PC-3 (cell line): ENCODE measurements at regions not wholly inside any gene's neighbourhood (a gene's known extent, or its start where the extent isn't known, plus 50 kb on each side); places are given as distances from the start of the nearest gene placed in this dataset.

ENCODE experiments used
- ATAC-seq: fragments of 200-7000 bp; cut with Tn5 transposase; 2 replicates; pipeline ENCODE4 v1.9.1; 2020; ENCODE audit warnings: mild to moderate bottlenecking, moderate library complexity
- BruUV-seq: library from RNA; stranded (reverse); fragments of 400-500 nt; replicated peaks from 2 replicates; lab custom pipeline; 2021; lab: Mats Ljungman, UMichigan
- CTCF ChIA-PET: fragments of 300-600 bp; sonication (Branson Sonifier 250); formaldehyde crosslinking; loops from one replicate; lab custom pipeline; 2022; ENCODE audit warnings: antibody characterized with exemption; lab: Charles Lee
- POLR2A ChIA-PET: fragments of 300-600 bp; sonication (Branson Sonifier 250); formaldehyde crosslinking; loops from one replicate; lab custom pipeline; 2022; ENCODE audit warnings: antibody characterized with exemption; ENCODE audit not compliant: unreplicated experiment; lab: Charles Lee
- DNase-seq: peaks from one replicate; pipeline ENCODE4 v3.0.0-alpha.2; 2015
- H2AFZ ChIP-seq: fragments of 300-600 bp; sonication (generic); 2 replicates; pipeline ENCODE4 v1.6.0; 2016; ENCODE audit warnings: antibody characterized with exemption, low read length
- H3F3A ChIP-seq: fragments of 300-600 bp; sonication (generic); one replicate; pipeline ENCODE4 v1.6.0; 2017; ENCODE audit warnings: antibody characterized with exemption, low read length, control low read depth, mild to moderate bottlenecking; ENCODE audit not compliant: unreplicated experiment
- H3K27ac ChIP-seq: fragments of 300-600 bp; sonication (generic); 2 replicates; pipeline ENCODE4 v1.5.1; 2016; ENCODE audit warnings: mild to moderate bottlenecking, low read length
- H3K27me3 ChIP-seq: fragments of 300-600 bp; sonication (generic); 2 replicates; pipeline ENCODE4 v1.6.1; 2016; ENCODE audit warnings: low read length, mixed read lengths
- H3K36me3 ChIP-seq: fragments of 300-600 bp; sonication (generic); 2 replicates; pipeline ENCODE4 v1.6.1; 2016; ENCODE audit warnings: low read depth, mixed run types, low read length, mixed read lengths
- H3K4me1 ChIP-seq: fragments of 300-600 bp; sonication (generic); 2 replicates; pipeline ENCODE4 v1.5.1; 2016; ENCODE audit warnings: low read length; ENCODE audit not compliant: insufficient read depth
- H3K4me2 ChIP-seq: fragments of 300-600 bp; sonication (generic); 2 replicates; pipeline ENCODE4 v1.6.0; 2016; ENCODE audit warnings: low read length
- H3K4me3 ChIP-seq: fragments of 300-600 bp; sonication (generic); 2 replicates; pipeline ENCODE4 v1.5.1; 2016; ENCODE audit warnings: mild to moderate bottlenecking, low read length, mixed read lengths
- H3K79me2 ChIP-seq: fragments of 300-600 bp; sonication (generic); 2 replicates; pipeline ENCODE4 v1.6.1; 2017; ENCODE audit warnings: low read length, mixed read lengths
- H3K9ac ChIP-seq: fragments of 300-600 bp; sonication (generic); 2 replicates; pipeline ENCODE4 v1.6.0; 2016; ENCODE audit warnings: mild to moderate bottlenecking, low read length
- H3K9me2 ChIP-seq: fragments of 300-600 bp; sonication (generic); replicated peaks from 2 replicates; pipeline ENCODE4 v1.6.1; 2016; ENCODE audit warnings: mixed run types, low read length, mixed read lengths
- H3K9me3 ChIP-seq: fragments of 300-600 bp; sonication (generic); 2 replicates; pipeline ENCODE4 v1.6.1; 2016; ENCODE audit warnings: low read length, mixed read lengths
- H4K20me1 ChIP-seq: fragments of 300-600 bp; sonication (generic); 2 replicates; pipeline ENCODE4 v1.6.1; 2016; ENCODE audit warnings: low read length, mixed read lengths
- CTCF ChIP-seq: fragments of 300-600 bp; sonication (generic); conservative IDR thresholded peaks from 2 replicates; pipeline ENCODE4 v1.5.1; 2017; ENCODE audit warnings: antibody characterized with exemption, low read depth, mild to moderate bottlenecking, low read length
- EZH2 ChIP-seq: fragments of 300-600 bp; sonication (generic); IDR thresholded peaks from one replicate; pipeline ENCODE4 v1.6.1; 2017; ENCODE audit warnings: antibody characterized with exemption, mild to moderate bottlenecking, low read length; ENCODE audit not compliant: unreplicated experiment
- EZH2phosphoT487 ChIP-seq: fragments of 300-600 bp; sonication (generic); IDR thresholded peaks from 2 replicates; pipeline ENCODE4 v1.6.1; 2018; ENCODE audit warnings: mild to moderate bottlenecking, antibody characterized with exemption, low read length, borderline replicate concordance
- intact Hi-C: fragments of 100-400 bp; cut with micrococcal nuclease; formaldehyde crosslinking; loops from 2 replicates; pipeline ENCODE4 v1.9.0; 2023

DNA sequence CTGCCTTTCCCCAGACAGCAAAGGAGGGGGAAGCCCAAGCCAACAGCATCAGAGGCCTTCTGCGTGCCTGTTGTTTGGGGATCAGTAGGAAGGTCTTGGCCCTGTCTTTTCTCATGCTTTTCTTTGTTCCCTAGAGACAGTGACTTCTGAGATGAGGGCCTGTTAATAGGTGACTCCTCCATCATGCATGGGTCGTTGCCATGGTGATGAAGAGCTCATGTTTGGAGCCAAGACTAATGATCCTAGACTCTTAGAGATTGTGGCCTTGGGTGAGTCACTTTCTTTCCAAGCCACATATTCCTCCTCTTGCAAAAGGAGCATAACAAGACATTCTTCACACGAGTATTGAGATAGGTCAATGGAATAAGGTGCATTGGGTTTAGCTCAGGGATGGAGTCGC lies 201.1 kb upstream of the ASIC2 start:
- CTCF ChIA-PET = interaction anchor here (0.6 kb wide), 1 partner anchor 49 kb away, joined by 3 read pairs; no protein-coding TSS in a partner anchor
- no TSS peak for BruUV-seq

DNA sequence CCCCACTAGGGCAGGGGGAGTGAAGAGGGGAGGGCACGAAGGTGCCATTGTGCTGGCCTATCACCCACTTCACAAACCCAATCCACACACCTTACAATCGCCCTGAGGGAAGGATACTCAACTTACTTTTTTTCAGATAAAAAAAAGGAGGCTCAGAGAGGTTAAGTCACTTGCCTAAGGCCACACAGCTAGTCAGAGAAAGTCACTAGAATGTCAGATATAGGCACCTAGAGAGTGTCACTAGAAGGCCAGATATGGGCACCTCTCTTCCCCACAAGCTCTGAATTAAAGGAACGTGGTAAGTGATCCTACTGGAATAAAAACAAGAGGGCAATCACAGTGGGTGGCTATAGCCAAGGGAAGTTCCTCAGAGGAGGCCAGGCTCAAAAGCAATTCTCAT lies 204.5 kb upstream of the ASIC2 start:
- Histone ChIP-seq H3K27ac (no peak overlapping the region), H3K27me3 (no peaks in the 10 kb centered on the region), H3K9me3 (no peaks in the 10 kb centered on the region), H3K9ac (no peak overlapping the region), H2AFZ (no peak overlapping the region), H3K79me2 (no peaks in the 10 kb centered on the region), H4K20me1 (no peaks in the 10 kb centered on the region), H3K36me3 (no peaks in the 10 kb centered on the region), H3F3A (no peaks in the 10 kb centered on the region), H3K4me3 (no peak overlapping the region), H3K4me1 (no peaks in the 10 kb centered on the region), H3K9me2 (no peaks in the 10 kb centered on the region), H3K4me2 (no peak overlapping the region)
- DNase-seq (no peak), ATAC-seq (no peak)
- intact Hi-C loops = no loop called here
- ChIA-PET CTCF (no interaction called here), POLR2A (no interaction called here)
- no TSS peak for BruUV-seq
- TF ChIP-seq EZH2 = no peak
- TF ChIP-seq EZH2phosphoT487 = no peak
- no peak for TF ChIP-seq CTCF

More for the DNA sequence above, 201.1 kb upstream of the ASIC2 start:
- no peak overlapping the region for H2AFZ ChIP-seq
- H3K27me3 ChIP-seq = peaks cover 13% of the 10 kb centered on the region
- no peak for TF ChIP-seq EZH2
- TF ChIP-seq EZH2phosphoT487 = no peak
- TF ChIP-seq CTCF = no peak
- DNase-seq (no peak), ATAC-seq (no peak)
- no peak overlapping the region for H3K27ac ChIP-seq
- H3K9me2 ChIP-seq = no peaks in the 10 kb centered on the region
- H3K9ac ChIP-seq = no peak overlapping the region
- H3K36me3 ChIP-seq = no peaks in the 10 kb centered on the region
- H3K9me3 ChIP-seq = no peaks in the 10 kb centered on the region
- intact Hi-C loops = no loop called here
- no peak overlapping the region for H3K4me2 ChIP-seq
- no peaks in the 10 kb centered on the region for H4K20me1 ChIP-seq
- POLR2A ChIA-PET = no interaction called here
- H3K4me1 ChIP-seq = no peaks in the 10 kb centered on the region
- no peak overlapping the region for H3K4me3 ChIP-seq
- no peaks in the 10 kb centered on the region for H3K79me2 ChIP-seq
- H3F3A ChIP-seq = no peaks in the 10 kb centered on the region

DNA sequence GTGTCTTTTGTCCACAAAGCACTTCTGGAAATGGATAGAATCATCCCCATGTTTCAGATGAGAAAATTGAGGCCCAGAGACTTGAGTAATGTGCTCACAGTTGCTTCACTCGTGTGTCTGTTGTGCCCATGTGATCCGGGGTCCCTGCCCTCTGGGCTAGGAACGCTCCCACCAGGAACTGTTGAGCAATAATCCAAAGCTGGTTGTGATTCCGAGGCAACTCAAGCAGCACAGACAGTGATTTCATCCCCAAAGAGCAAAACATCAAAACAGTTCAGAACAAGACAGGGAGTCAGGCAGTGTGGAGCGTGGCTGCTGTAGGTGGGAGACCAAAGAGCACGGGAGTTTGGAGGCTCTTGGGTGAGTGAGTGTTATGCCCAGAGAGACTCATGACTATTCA lies 205.0 kb upstream of the ASIC2 start:
- Histone ChIP-seq H3K79me2 (no peaks in the 10 kb centered on the region), H3K4me1 (no peaks in the 10 kb centered on the region), H3K4me3 (no peak overlapping the region), H3K36me3 (no peaks in the 10 kb centered on the region), H2AFZ (no peak overlapping the region), H3K27ac (no peak overlapping the region), H3K4me2 (no peak overlapping the region), H3F3A (no peaks in the 10 kb centered on the region), H4K20me1 (no peaks in the 10 kb centered on the region), H3K9ac (no peak overlapping the region), H3K9me3 (no peaks in the 10 kb centered on the region), H3K9me2 (no peaks in the 10 kb centered on the region), H3K27me3 (no peaks in the 10 kb centered on the region)
- no peak for TF ChIP-seq CTCF
- TF ChIP-seq EZH2phosphoT487 = no peak
- no peak for TF ChIP-seq EZH2
- intact Hi-C loops = no loop called here
- ChIA-PET CTCF (no interaction called here), POLR2A (no interaction called here)
- DNase-seq (no peak), ATAC-seq (no peak)
- BruUV-seq = no TSS peak
